Tibial nerve (tissue), 4 donors: ENCODE measurements at regions not wholly inside any gene's neighbourhood (a gene's known extent, or its start where the extent isn't known, plus 50 kb on each side); places are given as distances from the start of the nearest gene placed in this dataset.
"Not testable (repeated sequence)": the region's sequence is repeated elsewhere in the genome, so short reads cannot be mapped to it uniquely, and the experiment has no call there.

ENCODE experiments used
- CTCF ChIP-seq, 5 experiments: fragments of 200-600 bp in 3 of 5; fragments of 450-650 bp in 2 of 5; sonication (generic) in 3 of 5; IDR thresholded peaks; one replicate each; pipeline ENCODE4 v1.5.1; 2016 to 2019; ENCODE audit warnings: antibody characterized with exemption in 5 of 5, mild to moderate bottlenecking in 3 of 5, moderate library complexity in 2 of 5
- EP300 ChIP-seq, 2 donors: sonication (generic); formaldehyde crosslinking; IDR thresholded peaks; one replicate each; pipeline ENCODE4 v1.6.1; 2017; ENCODE audit warnings: antibody characterized with exemption in 2 of 2, mild to moderate bottlenecking in 1 of 2
- POLR2A ChIP-seq, 2 donors: fragments of 450-650 bp; IDR thresholded peaks; one replicate each; pipeline ENCODE4 v1.6.1; 2017; ENCODE audit warnings: antibody characterized with exemption in 2 of 2, mild to moderate bottlenecking in 2 of 2, moderate library complexity in 2 of 2

GRCh38 chr4:3618341-3618740 lies 86.1 kb upstream of the LRPAP1 start:
- not testable (repeated sequence) for TF ChIP-seq POLR2A, CTCF, EP300 (IDR thresholded peaks at IDR 0.05)
